Activated CD4-positive, alpha-beta T cell treated with anti-CD3 and anti-CD28 coated beads, Interleukin-2, amount 50 U/mL, for 24 hours (primary cell): ENCODE measurements at regions not wholly inside any gene's neighbourhood (a gene's known extent, or its start where the extent isn't known, plus 50 kb on each side); places are given as distances from the start of the nearest gene placed in this dataset.
"Not testable (repeated sequence)": the region's sequence is repeated elsewhere in the genome, so short reads cannot be mapped to it uniquely, and the experiment has no call there.

Source experiments
- DNase-seq, 2 donors: peaks; one replicate each; pipeline ENCODE4 v3.0.0-alpha.2; 2020; ENCODE audit warnings: low read depth in 1 of 2, low spot score in 1 of 2

DNA sequence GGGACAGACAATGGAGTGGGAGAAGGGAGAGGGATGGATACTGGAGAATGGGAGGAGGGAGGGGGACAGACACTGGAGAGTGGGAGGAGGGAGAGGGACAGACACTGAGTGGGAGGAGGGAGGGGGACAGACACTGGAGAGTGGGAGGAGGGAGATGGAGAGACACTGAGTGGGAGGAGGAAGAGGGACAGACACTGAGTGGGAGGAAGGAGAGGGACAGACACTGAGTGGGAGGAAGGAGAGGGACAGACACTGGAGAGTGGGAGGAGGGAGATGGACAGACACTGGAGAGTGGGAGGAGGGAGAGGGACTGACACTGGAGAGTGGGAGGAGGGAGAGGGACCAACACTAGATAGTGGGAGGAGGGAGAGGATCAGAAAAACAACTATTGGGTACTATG lies 426.7 kb upstream of the PMFBP1 start:
- no peak for DNase-seq

DNA sequence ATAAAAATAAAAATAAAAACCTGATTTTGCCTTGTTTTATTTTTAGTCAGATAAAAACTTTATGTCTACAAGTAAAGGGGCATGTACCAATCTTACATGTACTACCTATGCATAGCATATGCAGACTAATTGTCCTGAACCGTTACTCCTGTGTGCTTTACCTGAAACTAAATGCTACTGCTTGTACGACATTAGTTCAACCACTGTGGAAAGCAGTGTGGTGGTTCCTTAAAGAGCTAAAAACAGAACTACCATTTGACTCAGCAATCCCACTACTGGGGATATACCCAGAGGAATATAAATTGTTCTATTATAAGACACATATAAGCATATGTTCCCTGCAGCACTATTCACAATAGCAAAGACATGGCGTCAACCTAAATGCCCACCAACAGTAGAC lies 426.0 kb upstream of the PMFBP1 start:
- DNase-seq, result no peak

DNA sequence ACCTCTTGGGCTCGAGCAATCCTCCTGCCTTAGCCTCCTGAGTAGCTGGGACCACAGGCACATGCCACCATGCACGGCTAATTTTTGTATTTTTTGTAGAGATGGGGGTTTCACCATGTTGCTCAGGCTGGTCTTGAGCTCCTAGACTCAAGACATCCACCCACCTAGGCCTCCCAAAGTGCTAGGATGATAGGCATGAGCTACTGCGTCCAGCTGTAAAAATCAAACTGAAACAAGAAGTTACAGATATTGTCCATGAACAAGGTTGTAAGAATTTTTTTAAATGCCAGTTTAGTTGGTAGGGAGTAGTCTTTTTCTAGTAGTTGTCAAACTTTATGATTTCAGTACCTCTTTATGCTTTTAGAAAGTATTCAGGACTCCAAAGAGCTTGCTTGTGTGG lies 424.4 kb upstream of the PMFBP1 start:
- DNase-seq, result no peak

DNA sequence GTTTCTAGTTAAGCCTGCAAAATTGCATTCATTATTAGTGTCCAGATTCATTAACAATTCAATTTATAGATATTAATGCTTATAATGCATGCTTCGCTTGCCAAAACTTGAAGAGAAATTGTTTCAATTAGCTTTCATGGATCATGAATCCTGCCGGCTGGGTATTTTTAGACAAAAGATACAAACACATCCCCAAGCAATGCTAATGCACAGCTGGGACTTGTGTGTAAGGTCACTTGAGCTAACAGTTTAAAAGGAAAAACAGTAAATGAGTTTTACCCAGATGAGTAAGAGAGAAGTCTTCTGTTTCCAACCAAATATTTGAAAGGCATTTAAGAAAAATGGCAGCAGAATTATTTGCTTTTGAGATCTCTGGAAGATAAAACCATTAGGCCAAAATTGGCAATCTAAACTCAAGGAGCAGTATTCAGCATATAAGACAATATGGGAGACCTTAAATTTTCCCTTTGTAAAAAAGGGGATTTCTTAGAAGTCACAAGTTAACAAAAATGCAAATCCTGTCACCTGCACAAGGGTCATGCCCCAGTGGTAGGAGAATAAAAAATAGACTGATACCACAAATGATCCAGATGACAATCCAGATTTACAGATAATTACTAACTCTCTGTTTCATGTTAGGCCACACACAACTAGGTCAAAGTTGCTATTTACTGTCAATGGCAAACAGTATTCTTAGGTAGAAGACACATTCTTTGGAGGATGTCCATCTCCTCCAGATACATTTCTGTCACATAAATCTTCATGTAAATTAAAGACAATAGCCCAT lies 418.4 kb upstream of the PMFBP1 start:
- DNase-seq, result no peak

DNA sequence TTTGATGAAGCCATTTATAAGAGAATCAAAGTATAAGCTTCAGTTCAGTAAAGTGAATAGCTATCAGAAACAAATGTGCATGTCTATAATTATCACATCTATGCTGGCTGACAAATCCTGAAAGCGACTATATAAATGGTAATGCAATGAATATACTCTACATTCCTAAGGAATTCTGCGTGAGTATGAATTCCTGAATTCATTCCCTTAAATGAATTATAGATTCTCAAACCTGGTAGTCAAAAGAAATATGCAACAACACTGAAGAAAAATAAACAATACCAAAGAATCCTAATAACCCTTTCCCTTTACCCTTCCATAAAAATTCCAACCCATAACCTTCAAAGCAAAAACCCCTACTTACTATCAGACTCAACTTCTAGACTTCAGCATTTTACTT lies 416.6 kb upstream of the PMFBP1 start:
- DNase-seq, result no peak

DNA sequence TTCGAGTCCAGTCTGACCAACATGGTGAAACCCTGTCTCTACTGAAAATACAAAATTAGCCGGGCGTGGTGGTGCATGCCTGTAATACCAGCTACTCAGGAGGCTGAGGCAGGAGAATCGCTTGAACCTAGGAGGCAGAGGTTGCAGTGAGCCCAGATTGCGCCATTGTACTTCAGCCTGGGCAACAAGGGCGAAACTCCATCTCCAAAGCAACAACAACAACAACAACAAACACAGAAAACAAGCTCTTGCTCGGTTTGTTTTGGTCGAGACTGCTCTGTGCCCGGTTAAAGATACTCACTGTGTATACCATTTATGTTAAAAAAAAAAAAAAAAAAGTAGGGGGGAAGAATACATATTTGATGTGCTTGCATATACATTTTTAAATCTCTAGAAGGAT lies 406.1 kb upstream of the PMFBP1 start:
- DNase-seq, result not testable (repeated sequence)

DNA sequence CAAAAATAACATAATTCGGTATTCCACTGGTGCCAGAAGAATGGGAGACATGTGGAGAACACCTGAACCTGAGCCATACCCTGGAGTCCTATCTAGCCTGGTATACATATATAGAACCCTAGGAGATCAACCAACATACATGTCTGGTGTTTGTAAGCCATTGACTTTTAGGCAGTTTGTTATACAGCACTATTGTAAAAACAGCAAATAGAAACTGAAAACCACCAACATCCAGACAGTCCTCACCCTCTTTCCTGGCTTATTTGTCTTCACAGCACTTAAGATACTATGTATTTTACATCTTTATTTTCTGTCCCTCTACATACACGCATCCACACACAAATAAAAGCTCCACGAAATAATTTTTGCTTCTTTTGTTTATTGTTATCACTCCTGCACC lies 404.2 kb upstream of the PMFBP1 start:
- DNase-seq, result no peak

DNA sequence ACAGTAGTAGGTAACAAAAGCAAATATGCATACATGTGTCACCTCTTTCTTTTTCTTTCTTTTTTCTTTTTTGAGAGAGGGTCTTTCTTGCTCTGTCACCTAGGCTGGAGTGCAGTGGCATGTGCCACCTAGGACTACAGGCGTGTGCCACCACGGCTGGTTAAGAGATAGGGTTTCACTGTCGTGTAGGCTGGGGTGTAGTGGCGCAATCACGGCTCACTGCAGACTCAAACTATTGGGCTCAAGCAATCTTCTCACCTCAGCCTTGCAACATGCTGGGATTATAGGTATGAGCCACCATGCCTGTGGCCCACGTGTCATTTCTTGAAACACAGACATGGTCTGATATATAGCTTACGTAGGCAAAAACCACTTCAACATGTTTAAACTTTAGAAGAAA lies 397.7 kb upstream of the PMFBP1 start:
- DNase-seq, result no peak

DNA sequence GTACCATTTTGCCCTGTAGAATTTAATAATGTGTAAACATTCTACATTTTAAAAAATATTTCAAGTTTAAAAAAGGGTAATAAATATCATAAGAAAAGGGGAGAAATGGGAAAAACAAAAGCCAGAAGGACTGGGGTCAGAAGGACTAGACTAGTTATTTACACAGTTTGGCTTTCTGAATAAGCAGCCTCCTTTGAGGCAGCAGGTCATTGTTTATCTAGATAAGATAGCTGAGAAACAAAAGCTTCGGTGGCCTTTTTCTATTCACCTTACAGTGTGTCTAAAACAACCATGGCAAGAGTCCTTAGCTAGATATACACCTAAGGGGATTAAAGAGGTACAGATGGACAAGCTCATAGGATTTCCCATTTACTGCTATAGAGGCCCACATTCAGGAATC lies 396.5 kb upstream of the PMFBP1 start:
- DNase-seq, result no peak

DNA sequence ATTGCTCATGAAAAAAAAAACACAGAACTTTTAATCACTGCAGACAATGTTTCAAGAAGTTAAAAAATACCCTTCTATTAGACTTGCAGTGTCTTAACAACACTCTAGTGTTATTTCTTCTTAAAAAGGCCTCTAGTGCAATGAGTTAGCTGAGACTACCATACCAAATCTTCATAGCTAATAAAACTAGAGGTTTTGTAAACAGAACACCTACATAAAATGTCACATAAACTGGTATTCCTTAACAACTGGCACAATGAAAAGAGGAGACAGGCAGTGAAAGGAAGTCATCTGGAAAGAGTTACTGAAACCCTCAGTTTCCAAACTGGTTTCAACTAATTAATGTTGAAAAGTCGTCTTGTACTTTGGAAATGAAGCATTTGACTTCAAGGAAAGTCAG lies 394.2 kb upstream of the PMFBP1 start:
- DNase-seq, result no peak

DNA sequence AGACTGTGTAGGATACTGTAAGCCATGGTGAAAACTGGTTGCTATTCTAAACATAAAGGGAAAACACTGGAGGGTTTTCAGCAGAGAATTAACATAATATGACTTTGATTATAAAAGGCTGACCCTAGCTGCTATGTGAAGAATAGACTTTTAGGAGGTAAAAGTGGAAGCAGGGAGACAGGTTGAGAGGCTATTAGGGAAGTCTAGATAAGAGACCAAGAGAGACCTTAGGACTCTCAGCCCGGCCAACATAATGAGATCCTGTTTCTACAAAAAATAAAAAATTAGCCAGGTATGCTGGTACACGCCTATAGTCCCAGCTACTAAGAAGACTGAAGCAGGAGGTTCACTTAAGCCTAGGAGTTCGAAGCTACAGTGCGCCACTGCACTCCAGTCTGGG lies 393.2 kb upstream of the PMFBP1 start:
- no peak for DNase-seq

DNA sequence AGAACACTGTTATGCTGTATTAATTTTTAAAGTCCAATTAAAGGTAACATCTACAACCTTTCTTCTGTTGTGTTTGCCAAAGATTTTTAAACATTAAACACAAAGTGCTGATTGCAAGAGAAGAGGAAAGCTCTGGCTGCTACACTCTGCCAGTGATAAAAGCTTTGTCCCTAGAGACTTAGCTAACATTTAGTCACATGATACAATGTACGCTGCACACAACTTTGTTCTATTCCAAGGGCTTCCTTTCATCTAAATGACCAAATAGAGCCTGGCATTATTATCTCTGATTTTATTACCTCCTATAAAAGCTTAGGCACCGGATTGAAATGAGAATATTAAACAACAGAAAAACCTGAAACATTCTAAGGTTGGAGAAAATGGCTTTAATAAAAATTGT lies 388.7 kb upstream of the PMFBP1 start:
- no peak for DNase-seq

DNA sequence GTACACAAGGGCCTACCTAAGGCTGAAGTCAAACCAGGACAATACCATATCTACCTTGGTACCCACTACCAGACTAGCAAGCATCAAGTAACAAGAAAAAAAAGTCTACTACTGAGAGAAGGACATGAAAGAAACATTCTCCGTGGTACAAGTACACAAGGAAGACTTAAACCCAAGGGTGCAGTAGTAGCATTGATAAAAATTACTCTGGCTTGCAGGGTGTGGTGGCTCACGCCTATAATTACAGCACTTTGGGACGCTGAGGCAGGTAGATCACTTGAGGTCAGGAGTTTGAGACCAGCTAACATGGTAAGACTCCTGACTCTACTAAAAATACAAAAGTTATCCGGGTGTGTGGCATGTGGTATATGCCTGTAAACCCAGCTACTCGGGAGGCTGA lies 386.5 kb upstream of the PMFBP1 start:
- no peak for DNase-seq

DNA sequence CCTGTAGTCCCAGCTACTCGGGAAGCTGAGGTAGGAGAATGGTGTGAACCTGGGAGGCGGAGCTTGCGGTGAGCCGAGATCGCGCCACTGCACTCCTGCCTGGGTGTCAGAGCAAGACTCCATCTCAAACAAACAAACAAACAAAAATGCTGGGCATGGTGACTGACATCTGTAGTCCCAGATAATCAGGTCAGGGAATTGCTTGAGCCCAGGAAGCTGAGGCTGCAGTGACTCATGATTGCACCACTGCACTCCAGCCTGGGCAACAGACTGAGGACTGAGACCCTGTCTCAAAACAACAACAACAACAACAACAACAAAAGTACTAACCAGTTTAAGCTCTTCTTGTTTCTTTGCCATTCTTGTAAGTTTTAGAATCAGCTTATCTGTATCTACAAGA lies 383.0 kb upstream of the PMFBP1 start:
- no peak for DNase-seq

DNA sequence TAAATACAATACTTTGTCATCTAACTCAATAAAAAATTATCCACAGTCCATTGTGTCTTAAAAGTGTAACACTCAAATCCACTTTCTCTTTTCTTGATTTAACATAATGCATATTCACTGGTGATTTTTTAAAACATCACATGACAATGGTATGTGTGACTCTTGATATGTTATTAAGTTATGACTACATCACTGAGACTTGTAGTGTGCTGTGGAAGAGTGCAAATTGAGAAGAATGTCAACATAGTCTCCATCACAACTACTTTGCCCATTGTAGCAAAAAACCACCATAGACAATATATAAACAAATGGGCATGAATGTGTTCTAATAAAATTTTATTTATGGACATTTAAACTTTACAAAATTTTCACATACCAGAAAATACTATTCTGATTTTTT lies 380.7 kb upstream of the PMFBP1 start:
- DNase-seq, result no peak

DNA sequence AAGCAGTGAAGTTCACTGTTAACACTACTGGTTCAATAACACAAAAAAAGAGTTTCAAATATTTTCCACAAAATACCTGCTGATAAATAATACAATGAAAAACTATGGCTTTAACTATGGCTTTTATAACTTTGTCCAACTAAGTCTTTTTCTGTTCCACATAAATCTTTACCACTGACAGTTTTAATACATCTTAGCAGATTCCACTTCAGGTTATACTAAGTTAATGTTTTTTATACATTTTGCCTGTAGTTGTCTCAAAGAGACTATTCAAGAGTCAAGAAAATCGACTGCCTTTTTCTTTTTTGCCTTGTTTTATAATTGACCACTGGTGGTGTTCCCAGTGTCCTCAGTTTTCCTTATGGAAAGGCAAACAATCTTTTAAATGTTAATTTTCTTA lies 379.7 kb upstream of the PMFBP1 start:
- no peak for DNase-seq

DNA sequence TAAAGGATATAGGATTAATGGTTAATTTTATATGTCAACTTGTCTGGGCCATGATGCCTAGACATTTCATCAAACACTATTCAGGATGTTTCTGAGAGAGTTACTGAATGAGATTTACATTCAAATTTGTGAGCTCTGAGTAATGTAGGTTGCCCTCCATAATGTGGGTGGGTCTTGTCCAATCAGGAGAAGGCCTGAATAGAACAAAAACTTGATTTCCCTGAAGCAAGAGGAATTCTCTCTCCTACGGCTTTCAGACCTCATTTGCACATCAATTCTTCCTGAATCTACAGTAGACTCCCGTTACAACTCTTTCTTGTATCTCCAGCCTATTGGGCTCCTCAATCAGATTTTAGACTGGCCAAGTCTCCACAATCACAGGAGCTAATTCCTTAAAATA lies 377.9 kb upstream of the PMFBP1 start:
- DNase-seq, result no peak

DNA sequence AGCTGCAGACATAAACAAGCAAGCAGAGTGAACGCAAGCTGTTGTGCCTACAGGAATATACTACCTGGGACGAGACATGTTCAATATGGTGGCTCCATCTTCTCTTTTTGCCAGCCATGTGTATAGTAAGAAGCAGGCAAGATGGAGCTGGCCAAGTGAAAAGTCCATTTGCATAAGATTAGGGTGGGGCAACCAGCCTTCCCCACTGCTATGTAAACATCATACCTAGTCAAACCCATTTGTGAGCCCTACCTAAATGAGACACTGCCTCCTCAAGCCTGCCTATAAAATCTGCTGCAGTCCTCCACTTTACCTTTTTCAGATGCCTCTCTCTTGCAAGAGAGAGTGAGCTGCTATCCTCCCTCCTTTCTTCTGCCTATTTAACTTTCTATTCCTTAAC lies 370.1 kb upstream of the PMFBP1 start:
- no peak for DNase-seq

DNA sequence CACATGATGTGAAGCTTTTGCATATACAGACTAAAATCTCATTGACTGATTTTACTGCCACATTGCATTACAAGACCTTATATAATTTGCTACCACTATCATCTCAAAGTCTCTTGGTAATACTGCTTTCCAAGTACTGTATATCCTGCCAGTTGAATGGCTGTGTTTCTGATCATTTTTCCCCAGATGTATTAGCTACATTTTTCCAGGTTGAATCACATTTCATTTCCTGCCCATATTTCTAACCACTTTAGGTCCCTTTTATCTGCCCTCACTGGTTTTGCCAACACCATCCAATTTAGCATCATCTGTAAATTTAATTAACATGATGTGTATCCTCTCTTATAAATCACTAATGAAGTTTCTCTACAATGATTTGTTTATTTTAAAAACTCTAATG lies 365.7 kb upstream of the PMFBP1 start:
- no peak for DNase-seq

DNA sequence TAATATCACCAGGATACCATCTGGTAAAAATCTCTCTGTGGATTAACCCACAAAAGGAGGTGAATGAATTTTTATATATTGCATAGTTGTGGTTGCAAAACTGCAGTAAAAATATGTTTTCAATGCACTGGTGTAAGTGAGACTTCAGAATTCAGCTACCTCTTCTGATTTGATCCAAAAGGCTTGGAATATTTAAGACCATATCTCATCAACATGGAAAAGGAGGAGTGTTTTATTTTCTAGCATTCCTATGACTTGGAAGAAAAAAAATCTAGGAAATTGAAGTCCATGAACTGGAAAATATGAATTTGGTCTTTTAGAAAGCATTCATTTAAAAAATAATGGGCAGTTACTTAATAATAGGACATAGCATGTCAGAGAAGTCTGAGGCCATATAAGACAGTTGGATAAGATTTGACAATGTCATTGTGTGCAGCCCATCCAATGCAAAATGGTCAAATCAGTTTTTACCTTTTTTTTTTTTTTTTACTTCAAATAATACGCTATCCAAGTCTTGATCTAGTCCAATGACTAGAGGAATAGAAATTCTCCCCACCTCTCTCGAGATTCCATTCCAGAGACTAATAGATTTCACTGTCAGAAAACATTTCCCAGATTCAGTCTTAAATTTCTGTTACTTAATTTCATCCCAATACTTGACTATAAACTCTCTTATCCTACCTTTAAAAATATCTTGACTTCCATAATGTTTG lies 364.9 kb upstream of the PMFBP1 start:
- DNase-seq, result no peak

DNA sequence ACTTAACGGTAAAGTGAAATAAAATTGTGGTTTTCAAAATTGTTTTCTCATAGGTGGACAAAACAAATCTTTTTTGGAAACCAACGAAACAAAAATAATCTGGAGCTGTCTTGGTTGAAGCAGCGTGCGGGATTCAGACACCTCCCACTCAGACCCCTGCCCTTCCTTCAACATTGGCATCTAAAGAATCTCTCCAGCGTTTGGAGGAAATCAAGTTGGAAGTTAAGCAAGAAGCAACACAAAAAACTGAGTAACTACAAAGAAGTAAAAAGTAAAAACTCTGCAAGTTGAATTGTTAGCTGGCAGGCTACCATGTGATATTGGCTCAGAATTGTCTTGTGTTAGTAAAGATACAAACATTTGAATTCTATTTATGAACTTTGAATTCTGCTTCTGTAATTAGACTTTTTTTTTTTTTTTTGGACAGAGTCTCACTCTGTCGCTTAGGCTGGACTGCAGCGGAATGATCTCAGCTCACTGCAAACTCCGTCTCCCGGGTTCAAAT lies 361.0 kb upstream of the PMFBP1 start:
- DNase-seq, result no peak

DNA sequence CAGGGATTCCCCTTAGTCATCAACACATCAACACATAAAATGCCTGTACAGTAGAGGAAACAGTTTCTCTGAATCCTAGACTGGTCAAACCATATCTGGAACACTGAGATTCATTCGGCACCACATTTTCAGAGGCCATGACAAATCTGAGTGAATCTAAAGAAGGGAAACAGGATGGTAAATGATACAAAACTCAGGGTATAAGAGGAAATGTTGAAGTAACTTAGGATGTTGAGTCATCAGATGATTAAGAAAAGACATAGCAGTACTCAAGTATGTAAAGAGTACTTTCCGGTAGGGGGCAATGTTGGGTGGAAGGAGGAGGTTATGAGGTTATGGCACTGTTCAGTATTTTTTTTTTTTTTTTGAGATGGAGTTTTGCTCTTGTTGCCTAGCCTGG lies 358.5 kb upstream of the PMFBP1 start:
- DNase-seq, result no peak

DNA sequence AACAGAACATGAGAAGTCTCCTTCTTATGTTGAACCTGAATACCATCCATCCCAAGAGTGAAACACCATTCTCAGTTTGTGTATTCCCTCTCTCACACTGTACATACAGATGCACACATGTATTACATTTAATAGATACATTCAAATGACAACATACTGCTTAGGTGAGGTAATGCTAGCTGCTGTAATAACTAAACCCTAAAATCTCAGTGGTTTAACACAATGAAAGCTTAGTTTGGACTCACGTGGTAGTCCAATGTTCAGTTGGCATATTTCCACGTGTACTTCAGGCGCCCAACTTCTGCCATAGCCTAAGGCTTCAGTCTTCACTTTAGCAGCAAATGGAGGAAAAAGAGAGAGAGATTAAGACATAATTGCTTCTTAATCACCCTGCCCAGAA lies 351.1 kb upstream of the PMFBP1 start:
- DNase-seq, result no peak
